Right lobe of liver (tissue), 4 donors: ENCODE measurements at regions not wholly inside any gene's neighbourhood (a gene's known extent, or its start where the extent isn't known, plus 50 kb on each side); places are given as distances from the start of the nearest gene placed in this dataset.

Experiments used
- POLR2A ChIP-seq: fragments of 450-650 bp; IDR thresholded peaks from one replicate; pipeline ENCODE4 v1.6.1; 2017; ENCODE audit warnings: antibody characterized with exemption, mild to moderate bottlenecking
- TF ChIP-seq, protein P1 (sequence below), 4 donors: fragments of 200-600 bp in 3 of 4; fragments of 450-650 bp in 1 of 4; IDR thresholded peaks; one replicate each; pipeline versions ENCODE4 v1.5.1 to v1.8.0; 2016 to 2022; ENCODE audit warnings: antibody characterized with exemption in 4 of 4, mild to moderate bottlenecking in 2 of 4
- donor health status: DM: no; HTN: no; CAD: no.
- donor health status: DM: no; HTN: no; CAD: no.
- donor health status: DM: no; HTN: yes; CAD: no.

DNA sequence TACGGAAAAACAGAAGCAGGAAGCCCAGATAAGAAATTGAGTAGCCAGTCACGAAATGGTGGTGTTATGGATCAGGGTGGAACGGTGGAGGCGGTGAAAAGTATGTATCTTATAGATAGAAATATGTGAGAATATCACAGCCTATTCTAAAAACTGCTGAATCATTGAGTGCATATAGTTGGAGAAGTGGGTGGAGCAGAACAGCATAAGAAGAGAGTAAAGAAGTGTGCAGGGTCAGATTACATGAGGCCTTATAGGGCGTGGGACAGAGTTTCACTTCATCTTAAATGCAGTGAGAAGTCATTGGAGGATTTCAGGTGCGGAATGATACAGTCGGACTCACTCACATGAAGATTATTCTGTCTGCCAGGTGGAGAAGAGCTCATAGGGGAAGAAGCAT, 293.1 kb downstream of the TRIML1 start:
- TF ChIP-seq, protein P1, sequence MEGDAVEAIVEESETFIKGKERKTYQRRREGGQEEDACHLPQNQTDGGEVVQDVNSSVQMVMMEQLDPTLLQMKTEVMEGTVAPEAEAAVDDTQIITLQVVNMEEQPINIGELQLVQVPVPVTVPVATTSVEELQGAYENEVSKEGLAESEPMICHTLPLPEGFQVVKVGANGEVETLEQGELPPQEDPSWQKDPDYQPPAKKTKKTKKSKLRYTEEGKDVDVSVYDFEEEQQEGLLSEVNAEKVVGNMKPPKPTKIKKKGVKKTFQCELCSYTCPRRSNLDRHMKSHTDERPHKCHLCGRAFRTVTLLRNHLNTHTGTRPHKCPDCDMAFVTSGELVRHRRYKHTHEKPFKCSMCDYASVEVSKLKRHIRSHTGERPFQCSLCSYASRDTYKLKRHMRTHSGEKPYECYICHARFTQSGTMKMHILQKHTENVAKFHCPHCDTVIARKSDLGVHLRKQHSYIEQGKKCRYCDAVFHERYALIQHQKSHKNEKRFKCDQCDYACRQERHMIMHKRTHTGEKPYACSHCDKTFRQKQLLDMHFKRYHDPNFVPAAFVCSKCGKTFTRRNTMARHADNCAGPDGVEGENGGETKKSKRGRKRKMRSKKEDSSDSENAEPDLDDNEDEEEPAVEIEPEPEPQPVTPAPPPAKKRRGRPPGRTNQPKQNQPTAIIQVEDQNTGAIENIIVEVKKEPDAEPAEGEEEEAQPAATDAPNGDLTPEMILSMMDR (IDR thresholded peaks at IDR 0.05), result no peak
- no peak for TF ChIP-seq POLR2A
